ENCODE measurements at regions not wholly inside any gene's neighbourhood (a gene's known extent, or its start where the extent isn't known, plus 50 kb on each side); places are given as distances from the start of the nearest gene placed in this dataset.

- Histone ChIP-seq H3K27me3 (replicated peaks; ENCODE audit: control insufficient read depth, insufficient read depth, low read length) (no peaks in the 10 kb centered on the region), H3K4me3 (replicated peaks; ENCODE audit: low read depth, low read length) (no peak overlapping the region), H3K36me3 (ENCODE audit: control insufficient read depth, insufficient read depth, low read length) (no peaks in the 10 kb centered on the region)
- no peak for TF ChIP-seq CTCF (IDR thresholded peaks at IDR 0.05; ENCODE audit: insufficient read depth, low read length, poor library complexity, severe bottlenecking)
- no peak for DNase-seq (ENCODE audit: extremely low read depth, insufficient read length)
Measured at GRCh38 chr2:21821672-21822227, 698.0 kb downstream of the TDRD15 start.

GRCh38 chr2:21822505-21822904, 698.7 kb downstream of the TDRD15 start:
- DNase-seq (ENCODE audit: extremely low read depth, insufficient read length) = no peak
- Histone ChIP-seq H3K27me3 (replicated peaks; ENCODE audit: control insufficient read depth, insufficient read depth, low read length) (no peaks in the 10 kb centered on the region), H3K4me3 (replicated peaks; ENCODE audit: low read depth, low read length) (no peak overlapping the region), H3K36me3 (ENCODE audit: control insufficient read depth, insufficient read depth, low read length) (no peaks in the 10 kb centered on the region)
- no peak for TF ChIP-seq CTCF (IDR thresholded peaks at IDR 0.05; ENCODE audit: insufficient read depth, low read length, poor library complexity, severe bottlenecking)

GRCh38 chr2:21833767-21834166, 710.0 kb downstream of the TDRD15 start:
- H3K4me3 ChIP-seq (replicated peaks; ENCODE audit: low read depth, low read length) = no peak overlapping the region
- H3K36me3 ChIP-seq (ENCODE audit: control insufficient read depth, insufficient read depth, low read length) = no peaks in the 10 kb centered on the region
- TF ChIP-seq CTCF (IDR thresholded peaks at IDR 0.05; ENCODE audit: insufficient read depth, low read length, poor library complexity, severe bottlenecking) = no peak
- DNase-seq (ENCODE audit: extremely low read depth, insufficient read length) = no peak
- H3K27me3 ChIP-seq (replicated peaks; ENCODE audit: control insufficient read depth, insufficient read depth, low read length) = no peaks in the 10 kb centered on the region

- DNase-seq (ENCODE audit: extremely low read depth, insufficient read length) = no peak
- TF ChIP-seq CTCF (IDR thresholded peaks at IDR 0.05; ENCODE audit: insufficient read depth, low read length, poor library complexity, severe bottlenecking) = no peak
- Histone ChIP-seq H3K27me3 (replicated peaks; ENCODE audit: control insufficient read depth, insufficient read depth, low read length) (no peaks in the 10 kb centered on the region), H3K4me3 (replicated peaks; ENCODE audit: low read depth, low read length) (no peak overlapping the region), H3K36me3 (ENCODE audit: control insufficient read depth, insufficient read depth, low read length) (no peaks in the 10 kb centered on the region)
Measured at GRCh38 chr2:21836261-21836660, 712.5 kb downstream of the TDRD15 start.

- no peak for DNase-seq (ENCODE audit: extremely low read depth, insufficient read length)
- Histone ChIP-seq H3K27me3 (replicated peaks; ENCODE audit: control insufficient read depth, insufficient read depth, low read length) (no peaks in the 10 kb centered on the region), H3K36me3 (ENCODE audit: control insufficient read depth, insufficient read depth, low read length) (no peaks in the 10 kb centered on the region), H3K4me3 (replicated peaks; ENCODE audit: low read depth, low read length) (no peak overlapping the region)
- no peak for TF ChIP-seq CTCF (IDR thresholded peaks at IDR 0.05; ENCODE audit: insufficient read depth, low read length, poor library complexity, severe bottlenecking)
Measured at GRCh38 chr2:21836719-21837118, 713.0 kb downstream of the TDRD15 start.
